ENCODE measurements at regions not wholly inside any gene's neighbourhood (a gene's known extent, or its start where the extent isn't known, plus 50 kb on each side); places are given as distances from the start of the nearest gene placed in this dataset.

GRCh38 chr10:31702954-31703353 is 225.7 kb downstream of the ARHGAP12 start:
- no peak for TF ChIP-seq SP1 (IDR thresholded peaks at IDR 0.05)
- no peak for TF ChIP-seq TARDBP (IDR thresholded peaks at IDR 0.05)
- TF ChIP-seq NFRKB (IDR thresholded peaks at IDR 0.05): no peak
- no peak for TF ChIP-seq ZNF384 (IDR thresholded peaks at IDR 0.05)
- TF ChIP-seq ELF4 (IDR thresholded peaks at IDR 0.05): no peak
- TF ChIP-seq FOXM1 (IDR thresholded peaks at IDR 0.05; ENCODE audit: borderline replicate concordance): no peak
- TF ChIP-seq L3MBTL2 (conservative IDR thresholded peaks at IDR 0.05): no peak
- TF ChIP-seq CTBP1 (IDR thresholded peaks at IDR 0.05; ENCODE audit: borderline replicate concordance): no peak
